ENCODE measurements at regions not wholly inside any gene's neighbourhood (a gene's known extent, or its start where the extent isn't known, plus 50 kb on each side); places are given as distances from the start of the nearest gene placed in this dataset.

GRCh38 chr5:74319076-74319475 is 321.5 kb downstream of the ENC1 start:
- no peaks in the 10 kb centered on the region for H3K36me3 ChIP-seq
- no peaks in the 10 kb centered on the region for H3K27me3 ChIP-seq
- H3K4me3 ChIP-seq, result no peak overlapping the region
- H3K9me3 ChIP-seq, result no peaks in the 10 kb centered on the region
- no peak for TF ChIP-seq Cebpa-rat (IDR thresholded peaks at IDR 0.05)
- H3K9ac ChIP-seq, result no peak overlapping the region
- H3K4me2 ChIP-seq, result no peak overlapping the region
- no peaks in the 10 kb centered on the region for H4K20me1 ChIP-seq
- no peaks in the 10 kb centered on the region for H3K4me1 ChIP-seq
- no peak overlapping the region for H3K27ac ChIP-seq

GRCh38 chr5:74316064-74316603 is 324.4 kb downstream of the ENC1 start:
- Histone ChIP-seq H4K20me1 (no peaks in the 10 kb centered on the region), H3K9me3 (no peaks in the 10 kb centered on the region), H3K4me1 (no peaks in the 10 kb centered on the region), H3K4me3 (no peak overlapping the region), H3K4me2 (no peak overlapping the region), H3K36me3 (no peaks in the 10 kb centered on the region), H3K27ac (no peak overlapping the region), H3K27me3 (no peaks in the 10 kb centered on the region), H3K9ac (no peak overlapping the region)
- no peak for TF ChIP-seq Cebpa-rat (IDR thresholded peaks at IDR 0.05)

- no peaks in the 10 kb centered on the region for H3K4me1 ChIP-seq
- no peak overlapping the region for H3K9ac ChIP-seq
- H3K4me2 ChIP-seq, result no peak overlapping the region
- H4K20me1 ChIP-seq, result no peaks in the 10 kb centered on the region
- H3K9me3 ChIP-seq, result no peaks in the 10 kb centered on the region
- no peak overlapping the region for H3K27ac ChIP-seq
- H3K4me3 ChIP-seq, result no peak overlapping the region
- H3K36me3 ChIP-seq, result no peaks in the 10 kb centered on the region
- TF ChIP-seq Cebpa-rat (IDR thresholded peaks at IDR 0.05), result no peak
- H3K27me3 ChIP-seq, result no peaks in the 10 kb centered on the region
These were observed 325.6 kb downstream of the ENC1 start for GRCh38 chr5:74314906-74315305.

GRCh38 chr5:74313896-74314295 is 326.6 kb downstream of the ENC1 start:
- Histone ChIP-seq H4K20me1 (no peaks in the 10 kb centered on the region), H3K4me1 (no peaks in the 10 kb centered on the region), H3K9me3 (no peaks in the 10 kb centered on the region), H3K9ac (no peak overlapping the region), H3K36me3 (no peaks in the 10 kb centered on the region), H3K27ac (no peak overlapping the region), H3K27me3 (no peaks in the 10 kb centered on the region), H3K4me3 (no peak overlapping the region), H3K4me2 (no peak overlapping the region)
- no peak for TF ChIP-seq Cebpa-rat (IDR thresholded peaks at IDR 0.05)

GRCh38 chr5:74312746-74313145 is 327.8 kb downstream of the ENC1 start:
- Histone ChIP-seq H3K36me3 (no peaks in the 10 kb centered on the region), H3K27me3 (no peaks in the 10 kb centered on the region), H3K9me3 (no peaks in the 10 kb centered on the region), H3K9ac (no peak overlapping the region), H4K20me1 (no peaks in the 10 kb centered on the region), H3K4me3 (no peak overlapping the region), H3K4me1 (no peaks in the 10 kb centered on the region), H3K4me2 (no peak overlapping the region), H3K27ac (no peak overlapping the region)
- TF ChIP-seq Cebpa-rat (IDR thresholded peaks at IDR 0.05), result no peak

- no peak for TF ChIP-seq Cebpa-rat (IDR thresholded peaks at IDR 0.05)
- Histone ChIP-seq H3K4me1 (no peaks in the 10 kb centered on the region), H3K4me3 (no peak overlapping the region), H3K27ac (no peak overlapping the region), H3K4me2 (no peak overlapping the region), H3K9ac (no peak overlapping the region), H3K9me3 (no peaks in the 10 kb centered on the region), H3K27me3 (no peaks in the 10 kb centered on the region), H3K36me3 (no peaks in the 10 kb centered on the region), H4K20me1 (no peaks in the 10 kb centered on the region)
These were observed 328.6 kb downstream of the ENC1 start for GRCh38 chr5:74311961-74312360.

GRCh38 chr5:74310997-74311930 is 329.3 kb downstream of the ENC1 start:
- Histone ChIP-seq H3K9ac (no peak overlapping the region), H3K4me2 (no peak overlapping the region), H3K36me3 (no peaks in the 10 kb centered on the region), H3K9me3 (no peaks in the 10 kb centered on the region), H4K20me1 (no peaks in the 10 kb centered on the region), H3K4me1 (no peaks in the 10 kb centered on the region), H3K27ac (no peak overlapping the region), H3K27me3 (no peaks in the 10 kb centered on the region), H3K4me3 (no peak overlapping the region)
- no peak for TF ChIP-seq Cebpa-rat (IDR thresholded peaks at IDR 0.05)

- H3K4me2 ChIP-seq, result no peak overlapping the region
- no peak overlapping the region for H3K4me3 ChIP-seq
- no peaks in the 10 kb centered on the region for H4K20me1 ChIP-seq
- no peak for TF ChIP-seq Cebpa-rat (IDR thresholded peaks at IDR 0.05)
- no peaks in the 10 kb centered on the region for H3K9me3 ChIP-seq
- H3K27ac ChIP-seq, result no peak overlapping the region
- H3K9ac ChIP-seq, result no peak overlapping the region
- H3K27me3 ChIP-seq, result no peaks in the 10 kb centered on the region
- no peaks in the 10 kb centered on the region for H3K4me1 ChIP-seq
- H3K36me3 ChIP-seq, result no peaks in the 10 kb centered on the region
These were observed 330.1 kb downstream of the ENC1 start for GRCh38 chr5:74310386-74310785.

GRCh38 chr5:74309050-74309449 is 331.5 kb downstream of the ENC1 start:
- Histone ChIP-seq H3K9me3 (no peaks in the 10 kb centered on the region), H3K36me3 (no peaks in the 10 kb centered on the region), H4K20me1 (no peaks in the 10 kb centered on the region), H3K4me2 (no peak overlapping the region), H3K4me1 (no peaks in the 10 kb centered on the region), H3K27ac (no peak overlapping the region), H3K27me3 (no peaks in the 10 kb centered on the region), H3K4me3 (no peak overlapping the region), H3K9ac (no peak overlapping the region)
- TF ChIP-seq Cebpa-rat (IDR thresholded peaks at IDR 0.05), result no peak

- no peaks in the 10 kb centered on the region for H3K27me3 ChIP-seq
- H4K20me1 ChIP-seq, result no peaks in the 10 kb centered on the region
- no peak overlapping the region for H3K4me3 ChIP-seq
- no peak overlapping the region for H3K4me2 ChIP-seq
- H3K36me3 ChIP-seq, result no peaks in the 10 kb centered on the region
- no peaks in the 10 kb centered on the region for H3K4me1 ChIP-seq
- TF ChIP-seq Cebpa-rat (IDR thresholded peaks at IDR 0.05), result no peak
- H3K9ac ChIP-seq, result no peak overlapping the region
- H3K27ac ChIP-seq, result no peak overlapping the region
- no peaks in the 10 kb centered on the region for H3K9me3 ChIP-seq
These were observed 333.7 kb downstream of the ENC1 start for GRCh38 chr5:74306845-74307244.
